ENCODE measurements at regions not wholly inside any gene's neighbourhood (a gene's known extent, or its start where the extent isn't known, plus 50 kb on each side); places are given as distances from the start of the nearest gene placed in this dataset.

DNA sequence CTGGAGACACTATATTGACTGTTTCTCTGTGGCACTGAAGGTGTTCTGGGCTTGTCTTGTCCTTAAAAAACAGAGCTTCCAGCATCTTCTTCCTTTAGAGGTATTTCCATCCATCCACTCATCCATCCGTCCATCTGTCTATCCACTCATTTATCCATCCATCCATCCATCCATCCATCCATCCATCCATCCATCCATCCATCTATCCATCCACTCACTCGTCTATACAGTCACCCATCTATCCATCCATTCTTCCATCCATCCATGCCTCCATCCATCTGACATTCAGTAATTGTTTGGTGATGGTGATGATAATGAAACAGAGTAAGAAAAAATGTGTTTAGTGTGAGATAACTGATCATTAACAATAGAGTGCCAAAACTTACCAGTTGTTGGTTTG, 334.8 kb downstream of the NSG2 start:
- DNase-seq, result no peak

DNA sequence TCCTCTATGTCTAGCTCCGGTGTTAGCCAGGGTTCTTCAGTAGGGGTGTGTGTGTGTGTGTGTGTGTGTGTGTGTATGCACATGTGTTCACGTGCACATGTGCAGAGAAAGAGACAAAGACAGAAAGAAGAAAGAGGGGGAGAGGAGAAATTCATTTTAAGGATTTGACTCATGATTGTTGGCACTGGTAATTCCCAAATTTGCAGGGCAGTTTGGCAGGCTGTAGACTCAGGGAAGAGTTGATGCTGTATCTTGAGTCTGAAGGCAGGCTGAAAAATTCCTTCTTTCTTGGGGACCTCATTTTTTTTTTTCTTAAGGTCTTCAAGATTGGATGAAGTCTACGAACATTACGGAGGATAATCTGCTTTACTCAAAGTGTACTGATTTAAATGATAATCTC, 335.7 kb downstream of the NSG2 start:
- DNase-seq, result no peak

DNA sequence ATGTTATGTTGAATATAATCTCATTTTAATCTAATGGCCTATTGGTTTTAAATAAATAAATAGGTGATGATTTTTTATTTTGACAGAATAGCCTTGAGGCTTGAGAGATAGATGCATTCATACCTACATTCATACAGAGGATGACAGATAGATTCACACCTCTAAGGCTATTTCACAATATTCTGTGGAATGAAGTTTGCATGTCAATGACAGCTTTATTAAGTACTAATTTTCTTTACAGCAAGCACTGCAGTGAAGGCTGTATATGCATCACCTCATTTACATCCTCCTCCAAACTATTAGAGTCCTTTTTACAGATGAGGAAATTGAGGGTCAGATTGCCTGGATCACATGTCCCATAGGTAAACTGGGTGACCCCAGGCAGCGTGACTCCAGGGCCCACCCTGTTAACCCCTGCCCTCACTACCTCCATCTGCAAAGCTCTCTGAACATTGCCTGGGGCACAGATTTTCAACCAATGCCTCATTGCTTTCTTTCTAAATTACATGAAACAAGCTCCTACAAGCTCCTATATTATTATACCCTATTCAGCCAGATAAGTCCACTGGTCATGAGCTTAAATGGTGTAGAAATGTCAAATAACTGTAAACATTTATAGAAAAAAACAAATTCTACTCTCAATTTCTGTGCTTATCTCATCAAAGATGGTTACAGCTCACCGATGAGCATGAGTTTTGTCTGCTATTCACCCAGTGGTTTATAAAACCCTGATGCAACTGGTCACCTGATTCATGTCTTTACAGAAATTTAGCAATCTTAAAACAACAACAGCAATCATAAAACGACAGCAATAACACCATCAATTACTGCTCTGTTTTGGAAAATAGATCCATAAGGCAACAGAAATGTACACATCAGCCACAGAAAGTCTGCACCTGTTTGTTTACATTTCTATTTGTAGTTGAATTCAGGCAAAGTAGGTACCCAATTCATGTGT, 338.0 kb downstream of the NSG2 start:
- DNase-seq, result no peak

DNA sequence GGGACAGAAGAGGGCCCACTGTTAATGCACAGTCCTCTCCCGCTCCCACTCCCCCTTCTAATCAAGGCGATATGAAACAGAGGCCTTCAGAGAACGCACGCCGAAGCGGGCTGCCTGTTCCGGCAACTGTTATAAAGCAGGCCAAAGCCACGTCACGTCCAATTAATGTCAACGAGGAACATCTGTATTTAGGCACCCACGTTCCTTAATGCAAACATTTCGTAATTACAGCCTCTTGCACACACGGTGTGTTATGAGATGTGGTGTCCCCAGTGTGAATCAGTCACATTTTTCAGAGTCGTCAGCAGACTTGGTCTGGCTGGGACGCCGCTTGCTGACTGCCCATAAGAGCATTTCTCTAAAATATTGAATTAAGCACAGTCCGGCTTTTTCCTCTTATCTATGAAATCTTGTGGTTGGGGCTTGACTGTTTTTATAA, 339.0 kb downstream of the NSG2 start:
- DNase-seq, result no peak

DNA sequence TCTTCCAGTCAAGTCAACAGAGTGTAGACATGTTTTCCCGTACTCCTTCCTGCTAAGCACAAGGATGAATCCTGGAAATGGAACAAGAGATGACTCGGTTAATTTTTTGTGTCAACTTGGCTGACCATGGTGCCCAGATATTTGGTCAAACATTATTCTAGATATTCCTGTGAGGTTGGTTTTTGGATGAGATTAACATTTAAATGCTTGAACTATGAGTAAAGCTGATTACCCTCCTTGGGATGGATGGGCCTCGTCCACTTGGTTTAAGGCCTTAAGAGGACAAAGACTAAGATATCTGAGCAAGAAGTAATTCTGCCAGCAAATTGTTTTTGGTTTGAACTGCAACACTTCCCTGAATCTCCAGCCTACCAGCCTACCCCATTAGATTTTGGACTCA, 338.1 kb upstream of the MSX2 start:
- no peak for DNase-seq

DNA sequence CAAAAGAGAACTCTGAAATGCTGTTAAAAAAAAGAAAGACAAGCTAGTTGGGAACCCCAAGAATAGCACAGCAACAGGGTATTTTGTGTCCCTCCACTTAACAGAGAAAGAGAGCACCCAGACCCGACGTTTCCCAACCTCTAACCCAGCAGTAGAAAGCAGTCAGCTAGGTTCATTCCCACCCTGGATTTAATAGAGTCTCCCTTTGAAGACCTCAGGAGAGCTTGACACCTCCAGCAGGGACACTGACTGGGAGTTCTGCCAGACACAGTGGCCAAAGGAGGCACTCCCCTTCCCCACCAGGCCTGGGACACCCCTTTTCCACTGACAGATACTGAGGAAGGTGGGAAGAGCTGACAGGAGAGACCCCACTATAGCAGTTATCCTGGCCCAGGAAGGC, 337.5 kb upstream of the MSX2 start:
- DNase-seq, result no peak

DNA sequence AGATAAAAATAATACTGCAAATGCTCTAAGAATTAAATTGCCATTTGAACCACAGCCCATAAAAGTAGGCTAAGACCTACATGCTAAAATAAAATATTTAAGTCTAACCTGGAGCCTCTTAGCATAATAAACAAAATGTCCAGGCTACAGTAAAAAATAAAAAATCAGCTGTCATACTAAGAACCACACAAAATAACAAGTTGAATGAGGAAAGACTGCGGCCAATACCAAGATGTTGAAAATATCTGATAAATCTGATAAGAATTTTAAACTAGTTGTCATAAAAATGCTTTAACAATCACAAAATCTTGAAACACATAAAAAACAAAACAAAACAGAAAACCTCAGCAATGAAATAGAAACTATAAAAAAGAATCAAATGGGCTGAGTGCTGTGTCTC, 336.9 kb upstream of the MSX2 start:
- no peak for DNase-seq

DNA sequence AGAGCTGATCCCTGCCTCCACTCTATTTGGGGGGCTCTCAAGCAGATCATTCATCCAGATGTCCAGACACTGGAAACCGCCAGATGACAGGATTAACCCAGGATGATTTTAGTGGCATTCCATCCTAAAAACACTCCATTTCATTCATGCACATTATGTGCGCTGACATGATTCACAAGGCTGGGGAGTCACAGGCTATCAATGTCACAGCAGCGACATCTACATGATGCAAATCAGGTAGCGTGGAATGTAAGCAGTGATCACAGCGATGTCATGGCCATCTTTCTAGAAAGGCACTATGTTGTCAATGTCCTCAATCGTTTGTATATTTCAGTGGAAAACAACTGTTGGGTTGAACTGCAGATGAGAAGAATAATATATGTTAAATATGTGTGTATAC, 331.5 kb upstream of the MSX2 start:
- no peak for DNase-seq

DNA sequence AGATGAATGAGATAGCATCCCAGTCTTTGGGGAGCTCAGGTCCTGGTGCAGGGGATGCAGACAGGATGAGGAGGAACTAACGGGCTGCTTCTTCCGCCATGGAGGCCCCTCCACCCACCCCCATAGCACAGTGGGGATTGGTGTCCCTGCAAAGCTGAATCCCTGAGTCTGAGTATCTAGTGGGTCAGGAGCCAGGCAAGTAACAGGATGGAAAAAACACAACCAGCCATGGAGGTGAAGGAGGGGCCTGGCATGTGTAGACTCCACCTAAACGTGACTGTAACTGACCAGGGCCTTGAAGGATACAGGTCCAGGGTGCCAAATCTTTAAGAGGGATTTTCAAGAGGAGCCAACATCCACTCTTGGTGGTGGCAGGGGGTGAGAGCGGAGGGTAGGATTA, 327.8 kb upstream of the MSX2 start:
- no peak for DNase-seq

DNA sequence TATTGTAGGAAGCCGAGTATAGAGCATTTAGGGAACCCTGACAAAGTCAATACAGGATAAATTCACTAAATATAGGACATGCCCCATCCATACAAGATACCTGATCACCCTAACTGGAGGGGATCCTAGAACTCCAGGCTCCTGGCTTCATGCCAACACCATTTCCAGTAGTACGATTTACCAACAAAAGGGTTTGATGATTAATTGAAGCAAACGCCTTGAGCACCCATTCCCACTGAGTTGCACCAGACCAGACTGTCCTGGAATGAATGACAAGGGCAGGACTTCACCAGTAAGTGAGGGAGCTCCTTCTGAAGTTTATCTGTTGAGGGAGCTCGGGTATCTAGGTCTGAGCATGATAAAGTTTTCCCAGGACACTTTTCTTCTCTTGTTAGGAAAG, 327.2 kb upstream of the MSX2 start:
- DNase-seq, result no peak

DNA sequence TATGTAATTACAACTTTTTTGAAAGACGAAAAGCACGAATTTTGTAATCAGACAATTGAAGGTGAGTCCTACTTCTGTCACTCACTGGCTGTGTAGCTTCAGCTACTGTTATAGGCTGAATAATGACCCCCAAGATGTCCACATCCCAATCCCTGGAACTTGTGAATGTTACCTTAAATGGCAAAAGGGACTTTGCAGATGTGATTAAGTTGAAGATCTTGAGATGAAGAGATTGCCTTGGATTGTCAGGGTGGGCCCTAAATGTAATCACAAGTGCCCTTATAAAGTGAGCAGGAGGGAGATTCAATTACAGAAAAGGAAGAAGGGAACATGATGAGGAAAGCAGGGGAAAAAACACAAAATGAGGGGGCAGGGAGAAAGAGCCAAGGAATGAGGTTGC, 326.2 kb upstream of the MSX2 start:
- no peak for DNase-seq

DNA sequence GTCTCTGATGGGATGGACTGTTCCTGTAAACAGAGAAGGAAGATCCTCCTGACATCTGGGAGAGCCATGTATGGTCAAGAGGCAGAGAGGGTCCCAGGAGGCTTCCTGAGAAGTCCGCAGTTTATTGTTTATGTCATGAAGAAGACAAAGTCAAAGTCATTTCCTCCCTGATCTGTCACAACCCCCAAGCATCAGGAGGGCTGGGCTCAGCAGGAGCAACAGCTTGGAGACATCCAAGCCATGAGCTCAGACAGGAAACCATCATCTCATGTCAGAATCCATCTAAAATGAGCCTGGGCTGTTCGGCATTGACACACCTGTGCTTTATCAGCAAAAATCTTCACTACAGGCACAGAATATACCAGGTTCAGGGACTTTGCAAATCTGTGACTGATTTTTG, 325.0 kb upstream of the MSX2 start:
- no peak for DNase-seq

DNA sequence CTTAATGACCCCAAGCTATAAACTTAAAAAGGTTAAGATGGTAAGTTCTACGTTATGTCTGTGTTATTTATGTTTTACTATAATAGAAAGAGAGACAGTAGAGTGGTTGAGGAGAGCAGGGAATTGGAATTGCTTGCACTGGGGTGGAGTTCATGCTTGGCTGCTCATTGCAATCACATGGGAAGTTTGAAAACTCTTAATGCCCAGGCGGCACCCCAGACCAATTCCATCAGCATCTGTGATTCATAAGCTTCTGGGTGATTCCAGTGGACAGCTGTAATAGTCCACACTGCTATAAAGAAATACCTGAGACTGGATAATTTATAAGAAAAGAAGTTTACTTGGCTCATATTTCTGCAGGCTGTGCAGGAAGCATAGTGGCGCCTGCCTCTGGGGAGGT, 323.9 kb upstream of the MSX2 start:
- no peak for DNase-seq

DNA sequence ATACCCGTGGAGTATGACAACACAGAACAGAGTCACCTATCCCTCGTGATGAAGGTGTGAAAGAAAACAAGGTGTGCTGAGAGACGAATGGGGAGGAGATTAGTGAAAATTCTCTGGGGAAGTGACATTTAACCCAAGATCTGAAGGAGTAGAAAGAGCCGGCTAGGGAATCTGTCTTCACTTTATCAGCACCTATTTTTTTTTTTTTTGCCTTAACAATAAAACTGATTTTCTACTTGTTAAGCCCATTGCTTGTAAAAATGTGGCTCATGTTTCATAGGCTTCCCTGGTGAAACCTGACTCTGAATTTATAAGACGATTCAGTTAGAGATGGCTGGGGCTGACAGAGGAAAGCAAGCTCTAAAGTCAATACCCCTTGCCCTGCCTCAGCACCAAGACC, 322.6 kb upstream of the MSX2 start:
- no peak for DNase-seq

DNA sequence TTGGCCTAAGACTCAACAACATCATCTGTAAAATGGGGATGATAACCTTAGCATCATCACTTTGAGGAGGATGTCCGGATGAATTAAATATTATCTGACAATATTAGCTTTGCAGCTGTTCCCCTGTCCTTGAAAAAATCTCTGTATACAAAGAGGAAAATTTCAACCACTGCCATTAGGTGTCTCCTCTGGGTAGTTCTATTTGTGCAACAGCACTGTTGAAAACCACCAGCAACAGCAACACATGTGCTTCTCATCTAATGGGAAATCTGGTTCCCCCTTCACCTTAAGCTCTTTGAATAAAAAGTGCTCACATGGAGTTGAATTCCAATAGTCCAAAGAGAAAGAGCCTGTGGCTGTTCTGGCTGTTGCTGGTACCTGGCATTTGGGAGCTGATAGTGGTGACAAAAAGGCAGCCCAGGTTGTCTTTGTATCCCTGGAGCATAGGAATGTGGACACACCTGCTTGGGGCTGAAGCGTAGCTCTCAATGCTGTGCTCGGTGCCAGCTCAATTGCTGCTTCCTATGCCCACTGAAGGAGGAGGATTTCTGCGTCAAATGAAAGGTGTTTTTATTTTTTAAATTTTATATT, 322.1 kb upstream of the MSX2 start:
- DNase-seq, result no peak

DNA sequence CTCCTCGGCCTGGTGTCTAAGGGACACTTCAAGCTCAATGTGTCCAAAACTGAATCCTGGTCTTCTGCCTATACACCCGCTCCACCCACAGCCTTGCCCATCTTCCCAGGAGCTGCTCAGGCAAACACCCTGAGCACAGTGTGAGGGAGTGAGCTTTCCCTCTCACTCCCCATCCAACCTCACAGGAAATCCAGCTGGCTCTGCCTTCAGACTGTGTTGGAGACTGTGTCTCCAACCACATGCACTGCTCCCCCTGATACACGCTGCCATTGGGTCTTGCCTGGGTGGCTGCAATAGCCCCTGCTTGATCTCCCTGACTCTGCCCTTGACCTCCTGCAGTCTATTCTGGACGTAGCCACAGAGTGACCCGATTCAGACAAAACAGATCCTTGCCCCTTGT, 319.5 kb upstream of the MSX2 start:
- DNase-seq, result no peak

DNA sequence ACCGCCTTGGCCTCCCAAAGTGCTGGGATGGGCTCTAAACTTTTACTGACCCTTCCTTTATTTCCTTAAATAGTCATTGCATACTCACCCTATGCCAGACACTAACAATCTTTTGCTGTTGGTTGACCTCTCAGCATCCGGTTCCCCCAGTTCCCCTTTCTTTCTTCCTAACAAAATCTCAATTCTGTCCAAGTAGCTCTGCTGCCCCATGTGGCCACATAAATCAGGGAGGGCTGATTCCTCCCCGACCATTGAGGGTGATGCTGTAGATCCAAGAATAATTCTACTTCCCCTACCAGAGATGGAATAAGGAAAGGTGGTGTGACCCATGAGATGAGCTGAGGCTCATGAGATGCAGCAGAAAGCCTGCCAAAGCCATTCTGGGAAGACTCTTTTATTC, 315.3 kb upstream of the MSX2 start:
- no peak for DNase-seq

DNA sequence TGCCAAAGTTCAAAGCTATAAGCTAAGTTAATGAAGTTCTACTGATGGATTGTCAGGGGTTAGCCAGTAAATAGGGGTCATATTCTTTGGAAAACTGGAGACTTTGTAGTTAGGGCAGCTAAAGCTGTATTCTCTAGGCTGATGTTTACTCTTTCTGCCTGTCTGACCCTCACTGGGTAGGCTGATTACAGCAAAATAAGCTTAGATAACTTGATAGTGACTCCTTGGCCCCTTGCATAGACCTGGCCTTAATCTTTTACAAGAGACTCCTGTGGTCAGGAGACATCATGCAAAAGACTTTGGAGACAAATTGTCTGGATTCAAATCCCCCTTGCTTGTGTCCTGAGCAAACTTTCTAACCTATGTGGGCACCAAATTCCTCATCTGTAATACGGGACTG, 314.4 kb upstream of the MSX2 start:
- DNase-seq, result no peak

DNA sequence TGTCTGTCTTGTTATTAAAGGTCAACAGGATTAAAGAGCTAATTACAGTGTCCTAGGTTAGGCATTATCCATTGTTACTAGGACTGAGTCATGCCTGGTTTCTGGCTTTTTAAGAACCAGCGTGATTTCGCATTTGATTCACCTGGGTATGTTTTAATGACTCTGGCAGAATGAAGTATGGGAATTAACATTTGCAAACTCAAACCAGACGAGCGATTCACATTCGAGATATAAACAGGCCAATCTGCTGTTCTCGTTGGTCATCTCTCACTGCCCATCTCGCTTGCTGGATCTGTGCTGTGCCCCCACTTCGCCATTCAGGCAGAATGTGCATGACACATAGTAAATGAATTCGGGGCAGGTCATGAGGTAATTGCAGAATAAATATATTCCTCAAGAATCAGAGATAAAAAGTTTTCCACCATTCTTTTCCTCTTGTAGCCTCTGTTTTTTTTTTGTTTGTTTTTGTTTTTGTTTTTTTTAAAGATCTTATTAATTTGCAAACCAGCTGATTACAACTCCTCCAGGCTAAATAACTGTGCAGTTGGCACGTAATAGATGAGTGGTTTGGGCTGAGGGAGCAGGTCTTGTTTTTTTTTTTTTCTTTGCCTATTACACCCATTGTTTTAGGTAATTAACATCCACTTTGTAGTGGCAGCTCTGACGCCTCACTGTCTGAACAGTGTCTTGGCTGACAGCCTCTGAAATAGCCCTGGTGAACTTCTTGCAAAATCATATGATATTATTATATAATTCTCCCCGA, 313.5 kb upstream of the MSX2 start:
- no peak for DNase-seq

DNA sequence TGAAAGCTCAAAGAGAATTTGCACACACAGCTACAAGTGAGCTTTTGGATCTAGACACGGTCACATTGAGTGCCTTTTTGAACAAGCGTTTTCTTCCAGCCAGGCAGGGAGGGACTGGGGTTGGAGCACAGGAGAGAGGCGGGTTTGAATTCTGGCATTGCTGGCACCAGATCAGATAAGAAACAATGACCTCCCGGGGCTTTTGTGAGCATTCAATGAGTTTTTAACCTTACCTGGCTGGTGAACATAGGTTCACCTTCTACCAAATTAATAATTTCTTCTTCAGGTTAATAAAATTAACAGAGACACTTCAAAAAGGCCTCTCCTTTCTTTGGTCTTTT, 312.9 kb upstream of the MSX2 start:
- DNase-seq, result no peak

DNA sequence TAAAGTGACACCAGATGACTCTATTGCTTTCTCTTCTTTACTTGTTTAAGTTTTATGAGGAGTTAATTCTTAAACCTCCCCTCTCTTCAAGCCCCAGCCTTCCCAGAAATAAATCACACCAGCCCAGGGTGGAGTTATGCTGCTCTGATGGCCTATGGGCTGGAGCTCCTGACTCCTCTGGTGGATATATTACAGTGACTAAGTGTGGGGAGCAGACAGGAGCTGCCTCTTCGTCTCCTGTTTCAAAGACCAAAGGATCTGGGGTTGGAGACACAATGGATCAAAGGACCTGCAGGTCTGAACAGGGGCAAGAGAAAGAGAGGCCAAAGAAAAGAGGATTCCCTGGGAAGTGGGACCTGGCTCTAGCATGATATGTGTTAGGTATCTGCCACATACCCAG, 312.0 kb upstream of the MSX2 start:
- no peak for DNase-seq

DNA sequence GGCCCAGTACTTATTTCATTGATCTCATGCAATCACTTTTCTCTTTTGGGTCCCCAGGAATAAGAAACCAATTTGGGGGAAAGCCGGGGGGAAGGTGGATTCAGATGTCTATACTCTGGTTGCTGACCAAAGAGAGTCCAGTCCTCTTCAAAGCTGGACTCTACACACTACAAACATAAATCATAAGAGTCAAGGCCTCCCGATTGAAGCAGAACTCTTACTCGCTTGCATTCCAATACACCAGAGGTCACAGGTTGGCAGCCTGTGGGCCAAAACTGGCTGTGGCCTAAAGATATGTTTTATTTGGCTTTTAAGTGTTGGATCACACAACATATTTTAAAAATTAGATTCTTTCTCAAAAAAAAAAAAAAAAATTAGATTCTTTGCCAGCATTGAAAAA, 311.4 kb upstream of the MSX2 start:
- DNase-seq, result no peak

DNA sequence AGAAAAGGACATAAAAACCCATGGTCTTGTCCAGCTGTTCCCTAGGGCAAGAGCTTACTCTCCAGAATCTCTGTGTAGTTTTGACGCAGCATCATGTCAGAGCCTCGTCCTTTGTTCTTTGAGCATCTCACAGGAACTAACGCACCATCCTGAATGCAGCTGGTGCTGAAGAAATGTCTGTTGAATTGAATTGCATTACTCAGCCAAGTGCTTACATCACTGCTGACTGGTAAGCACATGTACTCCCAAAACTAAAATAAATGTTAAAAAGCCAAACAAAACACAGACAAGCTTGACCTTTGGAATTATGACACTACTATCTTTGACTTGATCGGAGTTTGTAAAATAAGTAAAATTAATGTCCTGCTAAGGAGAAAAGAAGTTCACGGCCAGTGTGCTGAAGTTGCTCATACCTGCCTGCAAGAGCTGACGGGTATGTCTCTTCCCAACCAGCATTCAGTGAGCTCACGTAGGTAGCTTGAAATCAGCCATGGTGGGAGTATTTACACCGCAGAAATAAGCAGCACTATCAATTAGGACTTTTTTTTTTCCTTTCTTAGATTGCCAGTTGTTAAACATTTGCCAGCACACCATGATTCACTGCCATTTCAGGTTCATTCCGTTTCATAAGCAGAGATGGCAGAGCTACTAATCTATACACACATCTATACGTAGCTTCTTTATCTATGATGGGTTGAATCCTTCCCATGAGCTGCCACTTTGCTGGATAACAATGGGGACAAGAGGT, 310.6 kb upstream of the MSX2 start:
- DNase-seq, result no peak
